Body of pancreas (tissue), 4 donors: ENCODE measurements at regions not wholly inside any gene's neighbourhood (a gene's known extent, or its start where the extent isn't known, plus 50 kb on each side); places are given as distances from the start of the nearest gene placed in this dataset.

Experiments
- ATAC-seq: fragments of 150-250 bp; one replicate; pipeline ENCODE4 v1.9.1; 2016
- DNase-seq, 4 donors: peaks; one replicate each; pipeline ENCODE4 v3.0.0-alpha.2; 2019
- H3K27ac ChIP-seq, 4 donors: fragments of 200-600 bp; sonication (generic); 1 replicate in 3 of 4; 2 replicates in 1 of 4; pipeline versions ENCODE4 v1.5.1 to v1.6.1; 2016 to 2019; ENCODE audit warnings: mild to moderate bottlenecking in 1 of 4, mixed read lengths in 1 of 4, moderate library complexity in 1 of 4
- H3K27me3 ChIP-seq, 2 donors: fragments of 200-600 bp; sonication (generic); one replicate each; pipeline ENCODE4 v1.6.0; 2016; ENCODE audit warnings: mild to moderate bottlenecking in 1 of 2
- H3K36me3 ChIP-seq, 2 donors: fragments of 200-600 bp; sonication (generic); replicated peaks in 1 of 2; 2 replicates each; pipeline ENCODE4 v1.5.1; 2016; ENCODE audit warnings: low read depth in 2 of 2; ENCODE audit not compliant: insufficient read depth in 1 of 2
- H3K4me1 ChIP-seq: fragments of 200-600 bp; sonication (generic); one replicate; pipeline ENCODE4 v1.6.0; 2016
- H3K4me3 ChIP-seq, 2 donors: fragments of 200-600 bp; sonication (generic); 1 replicate in 1 of 2; 2 replicates in 1 of 2; pipeline ENCODE4 v1.5.1; 2016 to 2019
- H3K9me3 ChIP-seq, 3 donors: fragments of 200-600 bp; sonication (generic); 1 replicate in 2 of 3; 2 replicates in 1 of 3; pipeline ENCODE4 v1.5.1; 2016
- CTCF ChIP-seq, 7 experiments: fragments of 450-650 bp in 4 of 7; fragments of 200-600 bp in 3 of 7; sonication (generic) in 3 of 7; IDR thresholded peaks; one replicate each; pipeline ENCODE4 v1.5.1; 2016 to 2019; ENCODE audit warnings: antibody characterized with exemption in 7 of 7
- POLR2A ChIP-seq, 3 donors: fragments of 450-650 bp; IDR thresholded peaks; one replicate each; pipeline ENCODE4 v1.6.1; 2016; ENCODE audit warnings: antibody characterized with exemption in 3 of 3, mild to moderate bottlenecking in 2 of 3
- WGBS, 2 donors: methylation state at CpG; one replicate each; pipeline ENCODE4 v1.1.5; 2017; 5-methylcytosine and 5-hydroxymethylcytosine counted together
- intact Hi-C: fragments of 100-400 bp; cut with DNase I; formaldehyde crosslinking; loops from one replicate; pipeline ENCODE4 v1.15.1; 2023

GRCh38 chr14:98444077-98444476 is 827.9 kb downstream of the BCL11B start:
- H3K27ac ChIP-seq = no peak overlapping the region
- TF ChIP-seq POLR2A (IDR thresholded peaks at IDR 0.05) = no peak
- intact Hi-C loops = no loop called here
- H3K27me3 ChIP-seq = no peaks in the 10 kb centered on the region
- no peak overlapping the region for H3K4me3 ChIP-seq
- no peaks in the 10 kb centered on the region for H3K36me3 ChIP-seq
- no peaks in the 10 kb centered on the region for H3K9me3 ChIP-seq
- WGBS, 2 donors = 60 to 75% methylated on average over 2 of the region's 2 CpGs
- DNase-seq (no peak), ATAC-seq (no peak)
- H3K4me1 ChIP-seq = no peaks in the 10 kb centered on the region

DNA sequence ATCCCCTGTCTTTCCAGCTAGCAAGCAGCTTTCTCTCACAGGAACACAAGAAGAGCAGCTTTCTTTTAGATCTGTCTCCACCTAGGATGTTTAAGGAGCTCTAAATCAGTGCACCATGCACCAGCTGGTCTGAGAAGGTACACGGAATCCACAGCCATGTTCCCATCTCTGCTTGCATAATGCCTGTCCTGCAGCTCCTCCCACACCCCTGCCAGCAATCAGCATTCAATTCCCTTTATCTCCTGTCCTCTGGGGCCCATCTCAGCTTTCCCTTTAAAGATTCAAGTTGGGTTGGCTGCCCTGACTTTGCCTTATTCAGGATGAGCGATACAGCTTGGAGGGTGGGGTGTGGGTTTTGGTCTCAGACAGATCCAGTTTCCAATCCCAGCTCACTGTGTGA is 826.3 kb downstream of the BCL11B start:
- no peaks in the 10 kb centered on the region for H3K36me3 ChIP-seq
- no peak overlapping the region for H3K27ac ChIP-seq
- no peaks in the 10 kb centered on the region for H3K4me1 ChIP-seq
- intact Hi-C loops = no loop called here
- no peak overlapping the region for H3K4me3 ChIP-seq
- DNase-seq = no peak
- WGBS, 2 donors = 42 to 73% methylated on average over 2 of the region's 2 CpGs
- ATAC-seq = no peak
- no peaks in the 10 kb centered on the region for H3K9me3 ChIP-seq
- TF ChIP-seq POLR2A (IDR thresholded peaks at IDR 0.05) (no peak), CTCF (IDR thresholded peaks at IDR 0.05) (no peak)
- no peaks in the 10 kb centered on the region for H3K27me3 ChIP-seq

- TF ChIP-seq CTCF (IDR thresholded peaks at IDR 0.05) (no peak), POLR2A (IDR thresholded peaks at IDR 0.05) (no peak)
- H3K9me3 ChIP-seq = no peaks in the 10 kb centered on the region
- no peaks in the 10 kb centered on the region for H3K36me3 ChIP-seq
- intact Hi-C loops = no loop called here
- H3K4me1 ChIP-seq = no peaks in the 10 kb centered on the region
- no peaks in the 10 kb centered on the region for H3K27me3 ChIP-seq
- no peak overlapping the region for H3K4me3 ChIP-seq
- no peak for ATAC-seq
- no peak for DNase-seq
- 63 to 69% methylated on average over 3 of the region's 3 CpGs for WGBS, 2 donors
- no peak overlapping the region for H3K27ac ChIP-seq
Observed at GRCh38 chr14:98446508-98446907, 825.5 kb downstream of the BCL11B start.

- WGBS, 2 donors = 85 to 95% methylated on average over 6 of the region's 6 CpGs
- Histone ChIP-seq H3K9me3 (no peaks in the 10 kb centered on the region), H3K27me3 (no peaks in the 10 kb centered on the region), H3K27ac (no peak overlapping the region), H3K4me1 (no peaks in the 10 kb centered on the region), H3K4me3 (no peak overlapping the region), H3K36me3 (no peaks in the 10 kb centered on the region)
- intact Hi-C loops = no loop called here
- ATAC-seq = no peak
- no peak for TF ChIP-seq POLR2A (IDR thresholded peaks at IDR 0.05)
- TF ChIP-seq CTCF (IDR thresholded peaks at IDR 0.05) = no peak
- no peak for DNase-seq
Observed at GRCh38 chr14:98456231-98456630, 815.8 kb downstream of the BCL11B start.

DNA sequence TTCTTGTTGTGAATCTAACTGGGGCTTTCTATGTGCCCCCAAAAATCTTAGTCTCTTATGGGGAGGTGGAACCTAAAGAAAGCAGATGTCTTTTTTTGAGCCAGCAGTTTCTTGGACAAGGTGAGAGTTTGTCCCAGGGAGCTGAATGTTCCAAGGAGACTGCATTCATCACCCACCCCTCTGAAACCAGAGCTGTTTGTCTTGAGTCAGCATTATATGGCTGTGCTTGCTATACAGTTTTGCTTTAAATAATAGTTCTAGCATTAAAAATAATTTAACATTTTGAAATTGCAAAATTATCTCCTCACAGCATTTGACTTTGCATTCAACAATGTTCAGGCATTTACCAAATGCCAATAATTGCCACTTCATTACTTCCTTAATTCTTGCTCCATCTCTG is 813.3 kb downstream of the BCL11B start:
- intact Hi-C loops = no loop called here
- no peak for TF ChIP-seq CTCF (IDR thresholded peaks at IDR 0.05)
- no peak for TF ChIP-seq POLR2A (IDR thresholded peaks at IDR 0.05)
- Histone ChIP-seq H3K4me3 (no peak overlapping the region), H3K27ac (no peak overlapping the region), H3K36me3 (no peaks in the 10 kb centered on the region), H3K9me3 (no peaks in the 10 kb centered on the region), H3K4me1 (no peaks in the 10 kb centered on the region), H3K27me3 (no peaks in the 10 kb centered on the region)
- DNase-seq (no peak), ATAC-seq (no peak)
